GM13976 (cell line): ENCODE measurements at regions not wholly inside any gene's neighbourhood (a gene's known extent, or its start where the extent isn't known, plus 50 kb on each side); places are given as distances from the start of the nearest gene placed in this dataset.

Source experiments
- DNase-seq: peaks from one replicate; pipeline ENCODE4 v3.0.0; 2012; ENCODE audit warnings: low spot score
- in situ Hi-C: fragments of 300-500 bp; cut with MboI; formaldehyde crosslinking; loops from one replicate; pipeline ENCODE4 v1.12.0; 2022; ENCODE audit warnings: low sequenced_read_pairs, mixed read lengths, inconsistent platforms; ENCODE audit not compliant: unreplicated experiment
- TF ChIP-seq, protein P1 (sequence below): IDR thresholded peaks from 2 replicates; pipeline ENCODE4 v1.5.1; 2012; ENCODE audit warnings: borderline replicate concordance, mild to moderate bottlenecking; ENCODE audit not compliant: insufficient read depth; ENCODE audit errors: extremely low read depth, missing control alignments, control extremely low read depth

DNA sequence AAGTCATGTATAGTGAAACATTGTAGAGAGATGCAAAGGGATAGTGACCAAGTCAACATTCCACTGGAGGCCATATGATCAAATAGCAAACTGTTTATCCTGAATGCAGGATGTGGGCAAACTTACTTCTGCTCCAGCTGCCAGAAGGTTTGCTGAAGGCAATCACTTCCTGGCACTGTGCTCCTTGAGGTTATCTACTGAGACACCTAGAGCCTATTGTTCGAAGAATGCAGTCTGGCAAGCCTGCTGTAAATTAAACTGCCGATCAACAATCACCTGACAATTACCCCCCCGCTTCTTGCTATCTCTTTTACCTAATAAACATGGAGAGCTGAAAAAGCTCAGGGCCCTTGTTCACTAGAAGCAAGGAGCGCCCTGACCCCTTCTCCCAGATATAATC lies 139.4 kb upstream of the B3GALT2 start:
- in situ Hi-C loops, result no loop called here
- TF ChIP-seq, protein P1, sequence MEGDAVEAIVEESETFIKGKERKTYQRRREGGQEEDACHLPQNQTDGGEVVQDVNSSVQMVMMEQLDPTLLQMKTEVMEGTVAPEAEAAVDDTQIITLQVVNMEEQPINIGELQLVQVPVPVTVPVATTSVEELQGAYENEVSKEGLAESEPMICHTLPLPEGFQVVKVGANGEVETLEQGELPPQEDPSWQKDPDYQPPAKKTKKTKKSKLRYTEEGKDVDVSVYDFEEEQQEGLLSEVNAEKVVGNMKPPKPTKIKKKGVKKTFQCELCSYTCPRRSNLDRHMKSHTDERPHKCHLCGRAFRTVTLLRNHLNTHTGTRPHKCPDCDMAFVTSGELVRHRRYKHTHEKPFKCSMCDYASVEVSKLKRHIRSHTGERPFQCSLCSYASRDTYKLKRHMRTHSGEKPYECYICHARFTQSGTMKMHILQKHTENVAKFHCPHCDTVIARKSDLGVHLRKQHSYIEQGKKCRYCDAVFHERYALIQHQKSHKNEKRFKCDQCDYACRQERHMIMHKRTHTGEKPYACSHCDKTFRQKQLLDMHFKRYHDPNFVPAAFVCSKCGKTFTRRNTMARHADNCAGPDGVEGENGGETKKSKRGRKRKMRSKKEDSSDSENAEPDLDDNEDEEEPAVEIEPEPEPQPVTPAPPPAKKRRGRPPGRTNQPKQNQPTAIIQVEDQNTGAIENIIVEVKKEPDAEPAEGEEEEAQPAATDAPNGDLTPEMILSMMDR, result no peak
- DNase-seq, result no peak

DNA sequence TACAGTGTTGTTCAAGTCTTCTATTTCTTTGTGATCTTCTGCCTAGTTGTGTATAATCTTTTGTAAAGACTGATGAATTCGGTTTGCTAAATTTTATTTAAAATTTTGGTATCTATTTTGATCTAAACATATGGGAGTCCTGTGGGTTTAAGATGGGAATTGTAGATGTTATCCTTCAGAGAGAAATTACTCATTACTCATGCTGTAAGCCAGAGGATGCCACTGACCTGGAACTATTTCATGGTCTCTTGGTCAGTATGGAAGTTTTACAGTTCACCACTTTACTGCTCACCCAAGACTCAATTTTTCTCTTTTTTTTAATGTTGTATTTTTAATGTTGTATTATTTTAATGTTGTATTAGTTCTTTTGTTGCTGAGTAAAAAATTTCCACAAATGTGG lies 138.6 kb upstream of the B3GALT2 start:
- DNase-seq, result no peak
- TF ChIP-seq, protein P1, result no peak
- in situ Hi-C loops, result no loop called here

DNA sequence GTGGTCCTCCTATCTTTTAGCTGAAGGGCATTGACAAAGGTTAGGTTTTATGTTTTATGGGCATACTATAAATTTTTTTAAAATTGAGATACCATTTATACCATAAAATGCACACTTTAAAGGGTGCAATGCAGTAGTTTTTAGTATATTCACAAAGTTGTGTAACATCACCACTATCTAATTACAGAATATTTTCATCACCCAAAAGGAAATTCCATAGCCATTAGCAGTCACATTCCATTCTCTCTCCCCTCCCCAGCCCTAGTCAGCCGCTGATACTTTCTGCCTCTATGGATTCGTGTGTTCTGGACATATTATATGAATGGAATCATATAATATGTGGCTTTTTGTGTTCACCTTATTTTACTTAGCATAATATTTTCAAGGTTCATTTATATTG lies 135.8 kb upstream of the B3GALT2 start:
- TF ChIP-seq, protein P1, result no peak
- DNase-seq, result no peak

DNA sequence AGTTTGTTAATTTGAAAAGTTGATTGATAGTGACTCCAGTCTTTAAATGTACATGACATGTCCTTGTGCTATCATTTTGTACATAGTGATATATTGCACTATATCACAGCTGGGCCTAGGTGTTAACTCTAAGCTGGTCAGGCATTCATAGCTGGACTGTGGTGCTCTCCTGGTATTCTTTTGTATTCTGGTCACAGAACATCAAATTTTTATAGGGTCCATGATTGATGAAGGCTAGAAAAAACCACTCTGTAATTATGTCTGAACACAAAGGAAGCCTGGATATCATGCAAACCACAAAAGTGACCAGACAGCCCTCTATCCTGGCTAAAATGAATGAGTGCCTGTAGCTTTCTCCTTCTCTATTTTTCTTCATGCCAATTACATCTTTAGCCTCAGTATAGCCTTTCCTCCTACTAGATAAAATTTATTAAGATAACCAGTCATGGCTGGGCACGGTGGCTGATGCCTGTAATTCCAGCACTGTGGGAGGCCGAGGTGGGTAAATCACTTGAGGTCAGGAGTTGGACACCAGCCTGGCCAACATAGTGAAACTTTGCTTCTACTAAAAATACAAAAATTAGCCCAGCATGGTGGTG lies 134.9 kb upstream of the B3GALT2 start:
- in situ Hi-C loops, result no loop called here
- no peak for DNase-seq
- TF ChIP-seq, protein P1, result no peak

More for the DNA sequence above, 135.8 kb upstream of the B3GALT2 start:
- in situ Hi-C loops, result no loop called here

DNA sequence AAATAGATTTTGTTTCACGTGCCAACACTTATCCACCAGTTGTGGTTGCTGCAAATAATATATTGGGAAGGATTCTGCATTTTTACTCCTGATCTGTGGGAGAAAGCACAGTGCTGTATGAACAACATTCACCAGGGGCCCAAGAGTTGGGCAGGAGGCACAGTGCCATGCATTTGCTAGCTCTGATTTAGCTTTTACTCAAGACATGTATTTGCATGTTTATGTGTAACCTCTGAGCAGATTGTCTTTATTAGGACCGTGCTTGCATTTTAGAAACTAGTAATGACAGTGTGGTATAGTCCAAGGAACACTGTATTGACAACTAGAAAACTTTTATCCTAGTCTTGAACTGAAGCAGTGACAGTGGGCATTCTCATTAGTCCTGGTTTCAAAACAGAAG lies 133.9 kb upstream of the B3GALT2 start:
- in situ Hi-C loops, result no loop called here
- no peak for DNase-seq
- TF ChIP-seq, protein P1, result no peak

DNA sequence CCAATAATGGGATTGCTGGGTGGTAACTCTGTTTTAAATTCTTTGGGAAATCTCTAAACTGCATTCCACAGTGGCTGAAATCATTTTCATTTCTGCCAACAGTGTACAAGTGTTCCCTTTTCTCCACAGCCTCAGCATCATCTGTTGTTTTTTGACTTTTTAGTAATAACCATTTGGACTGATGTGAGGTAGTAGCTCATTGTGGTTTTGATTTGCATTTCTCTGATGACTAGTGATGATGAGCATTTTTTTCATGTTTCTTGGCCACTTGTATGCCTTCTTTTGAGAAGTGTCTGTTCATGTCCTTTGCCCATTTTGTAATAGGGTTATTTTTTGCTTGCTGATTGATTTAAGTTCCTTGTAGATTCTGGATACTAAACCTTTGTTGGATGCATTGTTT lies 131.9 kb upstream of the B3GALT2 start:
- DNase-seq, result no peak
- in situ Hi-C loops, result no loop called here
- TF ChIP-seq, protein P1, result no peak
